ENCODE measurements at regions not wholly inside any gene's neighbourhood (a gene's known extent, or its start where the extent isn't known, plus 50 kb on each side); places are given as distances from the start of the nearest gene placed in this dataset.

DNA sequence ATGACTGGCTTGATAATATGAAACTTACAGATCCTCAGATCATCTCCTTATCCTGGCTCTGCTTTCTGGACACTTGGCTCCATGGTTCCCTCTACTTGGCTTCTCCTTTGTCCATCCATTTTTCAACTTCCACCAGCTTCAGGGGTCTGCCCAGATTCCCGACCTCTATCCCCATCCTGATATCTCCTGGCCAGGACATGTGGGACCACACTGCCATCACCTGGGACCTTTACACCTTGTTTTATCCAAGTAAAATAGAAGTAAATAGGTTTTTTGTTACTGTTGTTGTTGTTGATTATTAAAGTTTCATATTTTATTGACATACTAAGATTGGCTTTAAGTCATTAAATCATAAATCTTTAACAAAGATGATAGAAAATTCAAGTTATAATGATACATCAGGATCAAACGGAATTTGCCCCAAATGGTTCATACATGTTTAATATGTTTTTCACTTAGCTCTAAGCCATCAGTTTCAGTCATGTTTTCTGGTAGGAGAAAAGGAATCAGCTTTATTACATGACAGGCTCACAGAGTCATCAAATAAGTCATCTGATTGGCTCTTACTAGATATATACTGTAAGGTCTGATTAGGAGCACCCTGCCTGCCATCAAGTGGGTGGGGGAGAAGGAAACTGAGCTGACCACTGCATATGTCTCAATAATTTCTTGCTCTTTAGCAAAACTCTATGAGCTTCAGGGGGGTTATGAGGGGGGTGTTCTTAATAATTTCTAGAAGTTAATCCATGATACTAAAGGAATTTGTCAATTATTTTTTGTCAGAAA, 111.5 kb upstream of the AHR start:
- TF ChIP-seq SMC3 (conservative IDR thresholded peaks at IDR 0.05; ENCODE audit: poor library complexity) = no peak
- TF ChIP-seq, protein P1, sequence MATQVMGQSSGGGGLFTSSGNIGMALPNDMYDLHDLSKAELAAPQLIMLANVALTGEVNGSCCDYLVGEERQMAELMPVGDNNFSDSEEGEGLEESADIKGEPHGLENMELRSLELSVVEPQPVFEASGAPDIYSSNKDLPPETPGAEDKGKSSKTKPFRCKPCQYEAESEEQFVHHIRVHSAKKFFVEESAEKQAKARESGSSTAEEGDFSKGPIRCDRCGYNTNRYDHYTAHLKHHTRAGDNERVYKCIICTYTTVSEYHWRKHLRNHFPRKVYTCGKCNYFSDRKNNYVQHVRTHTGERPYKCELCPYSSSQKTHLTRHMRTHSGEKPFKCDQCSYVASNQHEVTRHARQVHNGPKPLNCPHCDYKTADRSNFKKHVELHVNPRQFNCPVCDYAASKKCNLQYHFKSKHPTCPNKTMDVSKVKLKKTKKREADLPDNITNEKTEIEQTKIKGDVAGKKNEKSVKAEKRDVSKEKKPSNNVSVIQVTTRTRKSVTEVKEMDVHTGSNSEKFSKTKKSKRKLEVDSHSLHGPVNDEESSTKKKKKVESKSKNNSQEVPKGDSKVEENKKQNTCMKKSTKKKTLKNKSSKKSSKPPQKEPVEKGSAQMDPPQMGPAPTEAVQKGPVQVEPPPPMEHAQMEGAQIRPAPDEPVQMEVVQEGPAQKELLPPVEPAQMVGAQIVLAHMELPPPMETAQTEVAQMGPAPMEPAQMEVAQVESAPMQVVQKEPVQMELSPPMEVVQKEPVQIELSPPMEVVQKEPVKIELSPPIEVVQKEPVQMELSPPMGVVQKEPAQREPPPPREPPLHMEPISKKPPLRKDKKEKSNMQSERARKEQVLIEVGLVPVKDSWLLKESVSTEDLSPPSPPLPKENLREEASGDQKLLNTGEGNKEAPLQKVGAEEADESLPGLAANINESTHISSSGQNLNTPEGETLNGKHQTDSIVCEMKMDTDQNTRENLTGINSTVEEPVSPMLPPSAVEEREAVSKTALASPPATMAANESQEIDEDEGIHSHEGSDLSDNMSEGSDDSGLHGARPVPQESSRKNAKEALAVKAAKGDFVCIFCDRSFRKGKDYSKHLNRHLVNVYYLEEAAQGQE (IDR thresholded peaks at IDR 0.05; ENCODE audit: borderline replicate concordance) = no peak
- TF ChIP-seq RAD21 (conservative IDR thresholded peaks at IDR 0.05) = no peak
- no peak for TF ChIP-seq MXI1 (conservative IDR thresholded peaks at IDR 0.05; ENCODE audit: poor library complexity, severe bottlenecking)
- TF ChIP-seq CTCF (IDR thresholded peaks at IDR 0.05; ENCODE audit: poor library complexity, severe bottlenecking) = no peak
- TF ChIP-seq EZH2 (IDR thresholded peaks at IDR 0.05; ENCODE audit: borderline replicate concordance, insufficient read depth, low read length, poor library complexity, severe bottlenecking) = no peak
- no peak for TF ChIP-seq TAF1 (IDR thresholded peaks at IDR 0.05; ENCODE audit: low read depth)
- TF ChIP-seq EP300 (conservative IDR thresholded peaks at IDR 0.05; ENCODE audit: poor library complexity, severe bottlenecking) = no peak
- TF ChIP-seq POLR2AphosphoS5 (IDR thresholded peaks at IDR 0.05) = no peak
- H3K79me2 ChIP-seq (replicated peaks; ENCODE audit: insufficient read depth, low read length) = no peaks in the 10 kb centered on the region
- no peak overlapping the region for H3K4me3 ChIP-seq (ENCODE audit: low read length)
- H3K9ac ChIP-seq (ENCODE audit: low read length) = no peak overlapping the region
- no peaks in the 10 kb centered on the region for H3K9me3 ChIP-seq (ENCODE audit: low read length)
- H4K20me1 ChIP-seq (ENCODE audit: insufficient read depth) = no peaks in the 10 kb centered on the region
- H2AFZ ChIP-seq (ENCODE audit: low read depth, low read length) = no peak overlapping the region
- H3K36me3 ChIP-seq (ENCODE audit: insufficient read depth, low read length) = no peaks in the 10 kb centered on the region
- H3K4me2 ChIP-seq (ENCODE audit: low read length) = no peak overlapping the region
- no peaks in the 10 kb centered on the region for H3K9me2 ChIP-seq (ENCODE audit: insufficient read depth, low read length)
- no peak overlapping the region for H3K27ac ChIP-seq (ENCODE audit: low read length)
- no peaks in the 10 kb centered on the region for H3K27me3 ChIP-seq (ENCODE audit: insufficient read depth, low read depth, low read length)
- H3F3A ChIP-seq (ENCODE audit: insufficient read depth, low read length, poor library complexity, severe bottlenecking) = no peaks in the 10 kb centered on the region

DNA sequence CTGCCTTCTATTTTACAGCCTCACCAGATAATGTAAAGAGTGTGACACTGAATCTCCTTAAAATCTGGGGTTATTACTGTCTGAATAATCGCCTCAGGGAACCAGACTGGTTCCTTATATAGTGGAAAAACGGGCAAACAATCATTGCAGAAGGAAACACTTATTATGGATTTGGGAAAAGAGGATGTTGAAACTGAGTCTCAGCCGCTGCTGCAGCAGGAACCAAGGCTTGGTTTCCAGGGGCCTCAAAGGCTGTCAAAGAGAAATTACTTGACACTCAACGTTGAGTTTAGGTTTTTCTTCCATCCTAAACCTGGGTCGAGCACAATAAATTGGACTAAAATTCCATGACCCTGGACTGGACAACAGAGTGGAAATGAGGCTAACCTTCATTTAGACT, 103.8 kb upstream of the AHR start:
- Histone ChIP-seq H3K4me3 (ENCODE audit: low read length) (no peak overlapping the region), H2AFZ (ENCODE audit: low read depth, low read length) (no peak overlapping the region), H3K27me3 (ENCODE audit: insufficient read depth, low read depth, low read length) (no peaks in the 10 kb centered on the region), H3F3A (ENCODE audit: insufficient read depth, low read length, poor library complexity, severe bottlenecking) (no peaks in the 10 kb centered on the region), H3K4me2 (ENCODE audit: low read length) (no peak overlapping the region), H4K20me1 (ENCODE audit: insufficient read depth) (no peaks in the 10 kb centered on the region), H3K27ac (ENCODE audit: low read length) (no peak overlapping the region), H3K36me3 (ENCODE audit: insufficient read depth, low read length) (no peaks in the 10 kb centered on the region), H3K9ac (ENCODE audit: low read length) (no peak overlapping the region), H3K9me3 (ENCODE audit: low read length) (no peaks in the 10 kb centered on the region), H3K9me2 (ENCODE audit: insufficient read depth, low read length) (no peaks in the 10 kb centered on the region), H3K79me2 (replicated peaks; ENCODE audit: insufficient read depth, low read length) (no peaks in the 10 kb centered on the region)
- TF ChIP-seq RAD21 (conservative IDR thresholded peaks at IDR 0.05) (no peak), SMC3 (conservative IDR thresholded peaks at IDR 0.05; ENCODE audit: poor library complexity) (no peak), MXI1 (conservative IDR thresholded peaks at IDR 0.05; ENCODE audit: poor library complexity, severe bottlenecking) (no peak), EP300 (conservative IDR thresholded peaks at IDR 0.05; ENCODE audit: poor library complexity, severe bottlenecking) (no peak), CTCF (IDR thresholded peaks at IDR 0.05; ENCODE audit: poor library complexity, severe bottlenecking) (no peak), TAF1 (IDR thresholded peaks at IDR 0.05; ENCODE audit: low read depth) (no peak), POLR2AphosphoS5 (IDR thresholded peaks at IDR 0.05) (no peak), EZH2 (IDR thresholded peaks at IDR 0.05; ENCODE audit: borderline replicate concordance, insufficient read depth, low read length, poor library complexity, severe bottlenecking) (no peak)
- TF ChIP-seq, protein P1 (IDR thresholded peaks at IDR 0.05; ENCODE audit: borderline replicate concordance) = no peak

Measured in neural cell (in vitro differentiated cells).